Loucy (cell line): ENCODE measurements at regions not wholly inside any gene's neighbourhood (a gene's known extent, or its start where the extent isn't known, plus 50 kb on each side); places are given as distances from the start of the nearest gene placed in this dataset.

Experiments used
- EZH2phosphoT487 ChIP-seq: fragments of 200-600 bp; IDR thresholded peaks from 2 replicates; pipeline ENCODE4 v1.6.1; 2018; ENCODE audit warnings: antibody characterized with exemption, mild to moderate bottlenecking, moderate library complexity, borderline replicate concordance
- TF ChIP-seq, protein P1 (sequence below): fragments of 200-600 bp; sonication (generic); conservative IDR thresholded peaks from 2 replicates; pipeline ENCODE4 v1.5.1; 2014; ENCODE audit warnings: mild to moderate bottlenecking, antibody characterized with exemption, low read length

GRCh38 chr6:26743157-26743821 is 83.7 kb upstream of the ZNF322 start:
- TF ChIP-seq, protein P1, sequence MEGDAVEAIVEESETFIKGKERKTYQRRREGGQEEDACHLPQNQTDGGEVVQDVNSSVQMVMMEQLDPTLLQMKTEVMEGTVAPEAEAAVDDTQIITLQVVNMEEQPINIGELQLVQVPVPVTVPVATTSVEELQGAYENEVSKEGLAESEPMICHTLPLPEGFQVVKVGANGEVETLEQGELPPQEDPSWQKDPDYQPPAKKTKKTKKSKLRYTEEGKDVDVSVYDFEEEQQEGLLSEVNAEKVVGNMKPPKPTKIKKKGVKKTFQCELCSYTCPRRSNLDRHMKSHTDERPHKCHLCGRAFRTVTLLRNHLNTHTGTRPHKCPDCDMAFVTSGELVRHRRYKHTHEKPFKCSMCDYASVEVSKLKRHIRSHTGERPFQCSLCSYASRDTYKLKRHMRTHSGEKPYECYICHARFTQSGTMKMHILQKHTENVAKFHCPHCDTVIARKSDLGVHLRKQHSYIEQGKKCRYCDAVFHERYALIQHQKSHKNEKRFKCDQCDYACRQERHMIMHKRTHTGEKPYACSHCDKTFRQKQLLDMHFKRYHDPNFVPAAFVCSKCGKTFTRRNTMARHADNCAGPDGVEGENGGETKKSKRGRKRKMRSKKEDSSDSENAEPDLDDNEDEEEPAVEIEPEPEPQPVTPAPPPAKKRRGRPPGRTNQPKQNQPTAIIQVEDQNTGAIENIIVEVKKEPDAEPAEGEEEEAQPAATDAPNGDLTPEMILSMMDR, result no peak
- TF ChIP-seq EZH2phosphoT487, result no peak
